Testis (tissue), 2 donors: ENCODE measurements at regions not wholly inside any gene's neighbourhood (a gene's known extent, or its start where the extent isn't known, plus 50 kb on each side); places are given as distances from the start of the nearest gene placed in this dataset.
"Not testable (repeated sequence)": the region's sequence is repeated elsewhere in the genome, so short reads cannot be mapped to it uniquely, and the experiment has no call there.

Experiments
- CTCF ChIP-seq, 3 experiments: fragments of 450-650 bp in 2 of 3; fragments of 200-600 bp in 1 of 3; sonication (generic) in 1 of 3; IDR thresholded peaks; one replicate each; pipeline ENCODE4 v1.5.1; 2016 to 2019; ENCODE audit warnings: antibody characterized with exemption in 3 of 3, mild to moderate bottlenecking in 2 of 3, moderate library complexity in 1 of 3
- POLR2A ChIP-seq: fragments of 450-650 bp; IDR thresholded peaks from one replicate; pipeline ENCODE4 v1.6.1; 2017; ENCODE audit warnings: antibody characterized with exemption, mild to moderate bottlenecking, moderate library complexity

GRCh38 chr4:118417800-118418199 is 65.0 kb upstream of the PRSS12 start:
- TF ChIP-seq CTCF (IDR thresholded peaks at IDR 0.05); POLR2A: not testable (repeated sequence)
